CD14-positive monocyte (primary cell): ENCODE measurements at regions not wholly inside any gene's neighbourhood (a gene's known extent, or its start where the extent isn't known, plus 50 kb on each side); places are given as distances from the start of the nearest gene placed in this dataset.

Experiments used
- DNase-seq, 3 donors: peaks; one replicate each; pipeline ENCODE4 v3.0.0-alpha.2; 2011 to 2022
- H2AFZ ChIP-seq: 2 replicates; pipeline ENCODE4 v1.6.0; 2012; ENCODE audit warnings: mild to moderate bottlenecking, low read depth, low read length, inconsistent platforms; ENCODE audit not compliant: insufficient read depth, poor library complexity, severe bottlenecking
- H3K27ac ChIP-seq, 2 donors: 1 replicate in 1 of 2; 2 replicates in 1 of 2; pipeline ENCODE4 v1.5.1; 2012 to 2013; ENCODE audit warnings: low read length in 2 of 2, control low read depth in 1 of 2, inconsistent platforms in 1 of 2, low read depth in 1 of 2, mild to moderate bottlenecking in 1 of 2
- H3K27me3 ChIP-seq, 2 donors: one replicate each; pipeline versions ENCODE4 v1.6.0 to v1.6.1; 2011 to 2013; ENCODE audit warnings: low read length in 2 of 2; ENCODE audit not compliant: control insufficient read depth in 2 of 2, insufficient read depth in 2 of 2
- H3K36me3 ChIP-seq, 2 donors: replicated peaks in 1 of 2; 1 replicate in 1 of 2; 2 replicates in 1 of 2; pipeline versions ENCODE4 v1.5.1 to v1.6.1; 2012 to 2013; ENCODE audit warnings: low read length in 2 of 2, control low read depth in 1 of 2, inconsistent platforms in 1 of 2, mild to moderate bottlenecking in 1 of 2; ENCODE audit not compliant: insufficient read depth in 2 of 2, control insufficient read depth in 1 of 2
- H3K4me1 ChIP-seq, 2 donors: 1 replicate in 1 of 2; 2 replicates in 1 of 2; pipeline versions ENCODE4 v1.5.1 to v1.6.1; 2012 to 2013; ENCODE audit warnings: low read length in 2 of 2, control low read depth in 1 of 2, inconsistent platforms in 1 of 2, mild to moderate bottlenecking in 1 of 2, moderate library complexity in 1 of 2; ENCODE audit not compliant: insufficient read depth in 2 of 2, control insufficient read depth in 1 of 2
- H3K4me2 ChIP-seq: replicated peaks from 2 replicates; pipeline ENCODE3; 2012; ENCODE audit warnings: low read length, moderate library complexity, mild to moderate bottlenecking; ENCODE audit not compliant: poor library complexity, severe bottlenecking; ENCODE audit errors: extremely low read depth
- H3K4me3 ChIP-seq, 3 experiments: fragments of 200-600 bp in 1 of 3; sonication (generic) in 1 of 3; replicated peaks in 1 of 3; 1 replicate in 2 of 3; 2 replicates in 1 of 3; pipeline ENCODE4 v1.5.1; 2011 to 2013; ENCODE audit warnings: low read length in 3 of 3, mild to moderate bottlenecking in 3 of 3, control low read depth in 2 of 3, low read depth in 2 of 3, inconsistent platforms in 1 of 3, moderate library complexity in 1 of 3
- H3K79me2 ChIP-seq: 2 replicates; pipeline ENCODE4 v1.6.0; 2012; ENCODE audit warnings: mild to moderate bottlenecking, control low read depth, inconsistent platforms, low read length, moderate library complexity; ENCODE audit not compliant: insufficient read depth
- H3K9ac ChIP-seq: 2 replicates; pipeline ENCODE4 v1.6.0; 2017; ENCODE audit warnings: low read length, mild to moderate bottlenecking; ENCODE audit not compliant: insufficient read depth, poor library complexity, severe bottlenecking
- H3K9me3 ChIP-seq, 2 donors: replicated peaks in 1 of 2; 1 replicate in 1 of 2; 2 replicates in 1 of 2; pipeline versions ENCODE4 v1.5.1 to v1.6.1; 2012 to 2013; ENCODE audit warnings: low read length in 2 of 2, control low read depth in 1 of 2; ENCODE audit not compliant: control insufficient read depth in 1 of 2, insufficient read depth in 1 of 2
- H4K20me1 ChIP-seq: 2 replicates; pipeline ENCODE4 v1.6.0; 2012; ENCODE audit warnings: mild to moderate bottlenecking, low read length, control low read depth, moderate library complexity; ENCODE audit not compliant: insufficient read depth
- H3K27ac Mint-ChIP-seq, 7 donors: one replicate each; pipeline ENCODE4 v1.8.0; 2020; ENCODE audit warnings: mild to moderate bottlenecking in 7 of 7, mixed read lengths in 7 of 7, moderate library complexity in 6 of 7, inconsistent platforms in 2 of 7
- H3K27me3 Mint-ChIP-seq, 3 donors: one replicate each; pipeline ENCODE4 v1.8.0; 2021 to 2022; ENCODE audit warnings: low read depth in 3 of 3, mild to moderate bottlenecking in 3 of 3, mixed read lengths in 3 of 3, moderate library complexity in 3 of 3, inconsistent platforms in 1 of 3
- H3K36me3 Mint-ChIP-seq, 2 donors: one replicate each; pipeline ENCODE4 v1.8.0; 2020; ENCODE audit warnings: mixed read lengths in 2 of 2, inconsistent platforms in 1 of 2, mild to moderate bottlenecking in 1 of 2
- H3K4me1 Mint-ChIP-seq: one replicate; pipeline ENCODE4 v1.8.0; 2020; ENCODE audit warnings: mild to moderate bottlenecking, mixed read lengths
- H3K4me3 Mint-ChIP-seq, 2 donors: one replicate each; pipeline ENCODE4 v1.8.0; 2020; ENCODE audit warnings: mild to moderate bottlenecking in 2 of 2, mixed read lengths in 2 of 2, moderate library complexity in 1 of 2
- H3K9me3 Mint-ChIP-seq, 7 donors: one replicate each; pipeline ENCODE4 v1.8.0; 2020 to 2022; ENCODE audit warnings: mixed read lengths in 7 of 7, mild to moderate bottlenecking in 6 of 7, moderate library complexity in 6 of 7, inconsistent platforms in 2 of 7
- CTCF ChIP-seq: fragments of 200-600 bp; IDR thresholded peaks from one replicate; pipeline ENCODE4 v1.8.0; 2022; ENCODE audit warnings: antibody characterized with exemption, mild to moderate bottlenecking
- WGBS: methylation state at CpG from one replicate; pipeline ENCODE4 v1.1.5; 2013; ENCODE audit warnings: missing lambda C conversion rate; ENCODE audit not compliant: insufficient coverage; 5-methylcytosine and 5-hydroxymethylcytosine counted together
- intact Hi-C, 2 donors: fragments of 100-400 bp; cut with micrococcal nuclease; formaldehyde crosslinking; loops; one replicate each; pipeline versions ENCODE4 v1.15.0 to v1.15.1; 2023

- Histone ChIP-seq H3K79me2 (no peaks in the 10 kb centered on the region), H3K9me3 (peaks cover 0 to 2% of the 10 kb centered on the region in 2 donors), H3K4me2 (no peak overlapping the region), H3K4me1 (peaks cover 0 to 7% of the 10 kb centered on the region in 2 donors), H3K4me3 (no peak overlapping the region), H3K27me3 (no peaks in the 10 kb centered on the region), H3K27ac (no peak overlapping the region), H4K20me1 (no peaks in the 10 kb centered on the region), H3K9ac (no peak overlapping the region), H2AFZ (no peak overlapping the region), H3K36me3 (no peaks in the 10 kb centered on the region)
- intact Hi-C loops: no loop called here
- Mint-ChIP-seq H3K27me3 (peaks cover 0 to 1% (median 0%) of the 10 kb centered on the region in 3 donors), H3K9me3 (peaks cover 0 to 15% (median 7%) of the 10 kb centered on the region in 7 donors), H3K27ac (no peak overlapping the region), H3K36me3 (no peaks in the 10 kb centered on the region), H3K4me3 (no peak overlapping the region), H3K4me1 (peaks cover 9% of the 10 kb centered on the region)
- no peak for DNase-seq
- TF ChIP-seq CTCF: no peak
- 100% methylated on average over 1 of the region's 2 CpGs for WGBS
Observed at GRCh38 chr18:3345452-3345851, 83.5 kb downstream of the MYL12B start.

- Mint-ChIP-seq H3K9me3 (peaks cover 0 to 15% (median 7%) of the 10 kb centered on the region in 7 donors), H3K36me3 (no peaks in the 10 kb centered on the region), H3K4me1 (peaks cover 8% of the 10 kb centered on the region), H3K4me3 (no peak overlapping the region), H3K27me3 (peaks cover 0 to 1% (median 1%) of the 10 kb centered on the region in 3 donors), H3K27ac (no peak overlapping the region)
- Histone ChIP-seq H3K27ac (no peak overlapping the region), H3K9me3 (peaks cover 0 to 2% of the 10 kb centered on the region in 2 donors), H3K79me2 (no peaks in the 10 kb centered on the region), H3K4me1 (peaks cover 0 to 7% of the 10 kb centered on the region in 2 donors), H2AFZ (no peak overlapping the region), H3K27me3 (no peaks in the 10 kb centered on the region), H3K4me2 (no peak overlapping the region), H3K36me3 (no peaks in the 10 kb centered on the region), H4K20me1 (no peaks in the 10 kb centered on the region), H3K4me3 (no peak overlapping the region), H3K9ac (no peak overlapping the region)
- TF ChIP-seq CTCF: no peak
- intact Hi-C loops: no loop called here
- DNase-seq: no peak
- WGBS: no CpG with 5 or more reads among the region's 1 CpG
Observed at GRCh38 chr18:3345885-3346284, 84.0 kb downstream of the MYL12B start.
